HG02642 (cell line): ENCODE measurements at regions not wholly inside any gene's neighbourhood (a gene's known extent, or its start where the extent isn't known, plus 50 kb on each side); places are given as distances from the start of the nearest gene placed in this dataset.

Experiments used
- ATAC-seq: cut with Tn5 transposase; IDR thresholded peaks from one replicate; pipeline ENCODE4 v1.9.1; 2021; ENCODE audit warnings: mild to moderate bottlenecking; ENCODE audit not compliant: unreplicated experiment, poor library complexity

- no peak for ATAC-seq
Measured at GRCh38 chr5:39479537-39479936, 54.8 kb upstream of the DAB2 start.

GRCh38 chr5:39478863-39479262 is 54.1 kb upstream of the DAB2 start:
- no peak for ATAC-seq

DNA sequence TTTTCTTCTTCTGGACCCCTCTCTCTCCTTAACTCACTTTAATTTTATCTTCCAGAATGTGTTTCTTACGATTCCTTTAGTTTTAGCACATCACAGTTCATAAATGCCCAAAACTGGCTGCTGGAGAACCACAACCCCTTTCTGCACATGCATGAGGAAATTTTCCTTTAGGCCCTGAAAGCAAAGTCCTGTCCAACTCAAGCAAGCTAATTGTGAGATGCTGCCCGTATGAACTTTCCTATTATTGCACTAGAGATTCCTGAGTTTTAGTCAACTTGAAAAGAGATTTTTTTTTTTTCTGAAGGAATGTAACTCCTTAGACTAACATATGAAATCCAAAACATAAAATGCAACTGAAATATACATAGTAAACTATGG is 52.1 kb upstream of the DAB2 start:
- no peak for ATAC-seq

GRCh38 chr5:39475881-39476842 is 51.4 kb upstream of the DAB2 start:
- no peak for ATAC-seq

DNA sequence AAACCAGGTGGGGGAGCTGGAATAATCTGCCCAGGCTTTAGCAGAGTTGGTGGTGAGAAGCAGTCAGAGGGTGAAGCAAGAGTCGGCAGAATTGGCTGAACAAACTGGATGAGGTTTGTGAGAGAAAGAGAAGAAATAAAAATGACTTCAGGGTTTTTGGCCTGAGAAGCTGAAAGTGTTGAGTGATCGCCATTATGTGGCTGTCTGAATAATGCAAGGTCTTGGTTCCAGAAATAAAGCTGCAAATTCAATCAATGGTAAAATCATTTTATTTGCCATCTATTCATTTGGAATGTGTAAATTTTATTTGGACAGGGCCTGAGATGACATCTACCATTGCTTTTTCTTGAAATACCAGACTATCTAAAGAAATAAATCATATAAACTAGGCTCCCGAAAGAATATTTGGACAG is 50.4 kb upstream of the DAB2 start:
- ATAC-seq = no peak
